ENCODE measurements at regions not wholly inside any gene's neighbourhood (a gene's known extent, or its start where the extent isn't known, plus 50 kb on each side); places are given as distances from the start of the nearest gene placed in this dataset.
"Not testable (repeated sequence)": the region's sequence is repeated elsewhere in the genome, so short reads cannot be mapped to it uniquely, and the experiment has no call there.

GRCh38 chr2:234391625-234392024, 105.3 kb downstream of the ARL4C start:
- no peak for DNase-seq (ENCODE audit: low read depth)
- TF ChIP-seq CTCF (conservative IDR thresholded peaks at IDR 0.05; ENCODE audit: low read length), result no peak
- H3K4me3 ChIP-seq (ENCODE audit: low read length), result no peak overlapping the region

GRCh38 chr2:234389661-234390060, 107.2 kb downstream of the ARL4C start:
- peak; percentile 87 for DNase-seq (ENCODE audit: low read depth)
- H3K4me3 ChIP-seq (ENCODE audit: low read length), result not testable (repeated sequence)

- no peak overlapping the region for H3K4me3 ChIP-seq (ENCODE audit: low read length)
- DNase-seq (ENCODE audit: low read depth), result peak; percentile 69
- no peak for TF ChIP-seq CTCF (conservative IDR thresholded peaks at IDR 0.05; ENCODE audit: low read length)
Observed at GRCh38 chr2:234388591-234388990, 108.3 kb downstream of the ARL4C start.

- TF ChIP-seq CTCF (conservative IDR thresholded peaks at IDR 0.05; ENCODE audit: low read length), result no peak
- DNase-seq (ENCODE audit: low read depth), result no peak
- H3K4me3 ChIP-seq (ENCODE audit: low read length), result no peak overlapping the region
Observed at GRCh38 chr2:234386971-234387370, 109.9 kb downstream of the ARL4C start.

GRCh38 chr2:234382131-234382530, 114.8 kb downstream of the ARL4C start:
- H3K4me3 ChIP-seq (ENCODE audit: low read length), result no peak overlapping the region
- no peak for TF ChIP-seq CTCF (conservative IDR thresholded peaks at IDR 0.05; ENCODE audit: low read length)
- DNase-seq (ENCODE audit: low read depth), result no peak

GRCh38 chr2:234378958-234379357, 117.9 kb downstream of the ARL4C start:
- not testable (repeated sequence) for DNase-seq (ENCODE audit: low read depth); H3K4me3 ChIP-seq (ENCODE audit: low read length)

GRCh38 chr2:234378440-234378839, 118.4 kb downstream of the ARL4C start:
- H3K4me3 ChIP-seq (ENCODE audit: low read length), result peak overlapping the region; percentile 44
- DNase-seq (ENCODE audit: low read depth), result peak; percentile 84
- no peak for TF ChIP-seq CTCF (conservative IDR thresholded peaks at IDR 0.05; ENCODE audit: low read length)

- peak; percentile 99 for DNase-seq (ENCODE audit: low read depth)
- peak overlapping the region; percentile 44 for H3K4me3 ChIP-seq (ENCODE audit: low read length)
- no peak for TF ChIP-seq CTCF (conservative IDR thresholded peaks at IDR 0.05; ENCODE audit: low read length)
Observed at GRCh38 chr2:234377761-234378391, 119.0 kb downstream of the ARL4C start.

Measured in AG10803 (cell line).